HG03095 (cell line): ENCODE measurements at regions not wholly inside any gene's neighbourhood (a gene's known extent, or its start where the extent isn't known, plus 50 kb on each side); places are given as distances from the start of the nearest gene placed in this dataset.
"Not testable (repeated sequence)": the region's sequence is repeated elsewhere in the genome, so short reads cannot be mapped to it uniquely, and the experiment has no call there.

Experiments
- ATAC-seq: cut with Tn5 transposase; IDR thresholded peaks from one replicate; pipeline ENCODE4 v1.9.1; 2021; ENCODE audit warnings: moderate library complexity; ENCODE audit not compliant: unreplicated experiment

- no peak for ATAC-seq
Observed at GRCh38 chr9:21591221-21592062, 109.3 kb upstream of the IFNE start.

- ATAC-seq: no peak
Observed at GRCh38 chr9:21592063-21592338, 109.9 kb upstream of the IFNE start.

- no peak for ATAC-seq
Observed at GRCh38 chr9:21597284-21597683, 115.2 kb upstream of the IFNE start.

GRCh38 chr9:21598749-21599148 lies 116.6 kb upstream of the IFNE start:
- ATAC-seq: no peak

GRCh38 chr9:21605489-21605931 lies 123.4 kb upstream of the IFNE start:
- no peak for ATAC-seq

- no peak for ATAC-seq
Observed at GRCh38 chr9:21607576-21607975, 125.5 kb upstream of the IFNE start.

- ATAC-seq: no peak
Observed at GRCh38 chr9:21608200-21608599, 126.1 kb upstream of the IFNE start.

GRCh38 chr9:21609506-21609905 lies 127.4 kb upstream of the IFNE start:
- ATAC-seq: no peak

GRCh38 chr9:21611891-21612290 lies 129.8 kb upstream of the IFNE start:
- no peak for ATAC-seq

- ATAC-seq: no peak
Observed at GRCh38 chr9:21615018-21615417, 132.9 kb upstream of the IFNE start.

GRCh38 chr9:21615446-21615845 lies 133.3 kb upstream of the IFNE start:
- ATAC-seq: no peak

- no peak for ATAC-seq
Observed at GRCh38 chr9:21616082-21616778, 134.1 kb upstream of the IFNE start.

- no peak for ATAC-seq
Observed at GRCh38 chr9:21624675-21625644, 142.8 kb upstream of the IFNE start.

- ATAC-seq: no peak
Observed at GRCh38 chr9:21626493-21626892, 144.4 kb upstream of the IFNE start.

GRCh38 chr9:21628954-21629353 lies 146.8 kb upstream of the IFNE start:
- ATAC-seq: not testable (repeated sequence)

- ATAC-seq: no peak
Observed at GRCh38 chr9:21634951-21635350, 152.8 kb upstream of the IFNE start.

GRCh38 chr9:21638104-21638503 lies 156.0 kb upstream of the IFNE start:
- ATAC-seq: no peak

GRCh38 chr9:21653091-21653490 lies 149.3 kb upstream of the MTAP start:
- ATAC-seq: no peak

- no peak for ATAC-seq
Observed at GRCh38 chr9:21653589-21653988, 148.8 kb upstream of the MTAP start.

GRCh38 chr9:21656776-21657674 lies 145.4 kb upstream of the MTAP start:
- no peak for ATAC-seq
